Neural cell (in vitro differentiated cells): ENCODE measurements at regions not wholly inside any gene's neighbourhood (a gene's known extent, or its start where the extent isn't known, plus 50 kb on each side); places are given as distances from the start of the nearest gene placed in this dataset.

Experiments used
- H2AFZ ChIP-seq: fragments of 200-600, 300-800 bp; sonication (generic), shearing (Covaris generic); 2 replicates; pipeline ENCODE4 v1.6.0; 2014; ENCODE audit warnings: low read depth, mild to moderate bottlenecking, antibody characterized with exemption, low read length, moderate library complexity
- H3F3A ChIP-seq: fragments of 200-600 bp; shearing (Covaris generic); 2 replicates; pipeline ENCODE4 v1.6.1; 2016; ENCODE audit warnings: mild to moderate bottlenecking, moderate library complexity, mixed read lengths, antibody characterized with exemption, low read length; ENCODE audit not compliant: insufficient read depth, poor library complexity, severe bottlenecking
- H3K27ac ChIP-seq: fragments of 200-600, 300-800 bp; sonication (generic), shearing (Covaris generic); 2 replicates; pipeline ENCODE4 v1.5.1; 2014; ENCODE audit warnings: mild to moderate bottlenecking, low read length, moderate library complexity
- H3K27me3 ChIP-seq: fragments of 300-800, 200-600 bp; sonication (generic), shearing (Covaris generic); 2 replicates; pipeline ENCODE4 v1.6.0; 2014; ENCODE audit warnings: mild to moderate bottlenecking, low read depth, low read length, moderate library complexity; ENCODE audit not compliant: insufficient read depth
- H3K36me3 ChIP-seq: fragments of 300-800, 200-600 bp; sonication (generic), shearing (Covaris generic); 2 replicates; pipeline ENCODE4 v1.5.1; 2014; ENCODE audit warnings: mild to moderate bottlenecking, antibody characterized with exemption, low read length, moderate library complexity; ENCODE audit not compliant: insufficient read depth
- H3K4me2 ChIP-seq: fragments of 300-800, 200-600 bp; sonication (generic), shearing (Covaris generic); 2 replicates; pipeline ENCODE4 v1.6.0; 2014; ENCODE audit warnings: mild to moderate bottlenecking, low read length
- H3K4me3 ChIP-seq: fragments of 300-800, 200-600 bp; sonication (generic), shearing (Covaris generic); 2 replicates; pipeline ENCODE4 v1.5.1; 2014; ENCODE audit warnings: mild to moderate bottlenecking, low read length, moderate library complexity
- H3K79me2 ChIP-seq: fragments of 200-600 bp; shearing (Covaris generic); replicated peaks from 2 replicates; pipeline ENCODE4 v1.6.0; 2014; ENCODE audit warnings: mild to moderate bottlenecking, low read length, moderate library complexity; ENCODE audit not compliant: insufficient read depth
- H3K9ac ChIP-seq: fragments of 300-800, 200-600 bp; sonication (generic), shearing (Covaris generic); 2 replicates; pipeline ENCODE4 v1.6.1; 2016; ENCODE audit warnings: mild to moderate bottlenecking, low read length, mixed read lengths
- H3K9me2 ChIP-seq: fragments of 200-600 bp; shearing (Covaris generic); 2 replicates; pipeline ENCODE4 v1.6.1; 2016; ENCODE audit warnings: mild to moderate bottlenecking, low read length, mixed read lengths; ENCODE audit not compliant: insufficient read depth
- H3K9me3 ChIP-seq: fragments of 200-600, 300-800 bp; sonication (generic), shearing (Covaris generic); 2 replicates; pipeline ENCODE4 v1.6.1; 2016; ENCODE audit warnings: mild to moderate bottlenecking, mixed run types, low read length, moderate library complexity, mixed read lengths
- H4K20me1 ChIP-seq: fragments of 200-600 bp; shearing (Covaris generic); 2 replicates; pipeline ENCODE4 v1.6.1; 2016; ENCODE audit warnings: mild to moderate bottlenecking, mixed run types; ENCODE audit not compliant: insufficient read depth
- CTCF ChIP-seq: fragments of 450-650 bp; IDR thresholded peaks from 2 replicates; pipeline ENCODE4 v1.5.1; 2014; ENCODE audit warnings: antibody characterized with exemption, mild to moderate bottlenecking, moderate library complexity; ENCODE audit not compliant: poor library complexity, severe bottlenecking
- EP300 ChIP-seq: fragments of 450-650 bp; conservative IDR thresholded peaks from 2 replicates; pipeline ENCODE4 v1.6.1; 2014; ENCODE audit warnings: antibody characterized with exemption, mild to moderate bottlenecking, moderate library complexity; ENCODE audit not compliant: poor library complexity, severe bottlenecking
- EZH2 ChIP-seq: fragments of 200-600, 300-800 bp; shearing (Covaris generic), sonication (generic); IDR thresholded peaks from 2 replicates; pipeline ENCODE4 v1.6.1; 2014; ENCODE audit warnings: antibody characterized with exemption, low read length, borderline replicate concordance, mild to moderate bottlenecking; ENCODE audit not compliant: insufficient read depth, poor library complexity, severe bottlenecking
- MXI1 ChIP-seq: fragments of 450-650 bp; conservative IDR thresholded peaks from 2 replicates; pipeline ENCODE4 v1.6.1; 2014; ENCODE audit warnings: antibody characterized with exemption, mild to moderate bottlenecking; ENCODE audit not compliant: poor library complexity, severe bottlenecking
- POLR2AphosphoS5 ChIP-seq: IDR thresholded peaks from 2 replicates; pipeline ENCODE4 v1.6.1; 2012
- RAD21 ChIP-seq: fragments of 450-650 bp; conservative IDR thresholded peaks from 2 replicates; pipeline ENCODE4 v1.6.1; 2014; ENCODE audit warnings: antibody characterized with exemption, mild to moderate bottlenecking, moderate library complexity
- REST ChIP-seq: IDR thresholded peaks from 2 replicates; pipeline ENCODE4 v1.6.1; 2012; ENCODE audit warnings: borderline replicate concordance
- SMC3 ChIP-seq: fragments of 450-650 bp; conservative IDR thresholded peaks from 2 replicates; pipeline ENCODE4 v1.6.1; 2014; ENCODE audit warnings: antibody characterized with exemption, mild to moderate bottlenecking, moderate library complexity; ENCODE audit not compliant: poor library complexity
- TAF1 ChIP-seq: IDR thresholded peaks from 2 replicates; pipeline ENCODE4 v1.6.1; 2012; ENCODE audit warnings: low read depth

GRCh38 chr13:84405286-84405685, 523.0 kb upstream of the SLITRK1 start:
- TF ChIP-seq CTCF (no peak), EP300 (no peak), POLR2AphosphoS5 (no peak), MXI1 (no peak), REST (no peak), RAD21 (no peak), EZH2 (no peak), TAF1 (no peak), SMC3 (no peak)
- no peaks in the 10 kb centered on the region for H3K79me2 ChIP-seq
- no peaks in the 10 kb centered on the region for H3K9me2 ChIP-seq
- H3K36me3 ChIP-seq: no peaks in the 10 kb centered on the region
- H3K4me3 ChIP-seq: no peak overlapping the region
- H2AFZ ChIP-seq: no peak overlapping the region
- no peak overlapping the region for H3K4me2 ChIP-seq
- H3K27me3 ChIP-seq: no peaks in the 10 kb centered on the region
- H3K27ac ChIP-seq: no peak overlapping the region
- H3K9ac ChIP-seq: no peak overlapping the region
- no peaks in the 10 kb centered on the region for H4K20me1 ChIP-seq
- H3F3A ChIP-seq: no peaks in the 10 kb centered on the region
- no peaks in the 10 kb centered on the region for H3K9me3 ChIP-seq

GRCh38 chr13:84400706-84401105, 518.4 kb upstream of the SLITRK1 start:
- Histone ChIP-seq H3K27me3 (no peaks in the 10 kb centered on the region), H3K36me3 (no peaks in the 10 kb centered on the region), H3K79me2 (no peaks in the 10 kb centered on the region), H3K9ac (no peak overlapping the region), H4K20me1 (no peaks in the 10 kb centered on the region), H3K4me3 (no peak overlapping the region), H3K9me2 (no peaks in the 10 kb centered on the region), H3K9me3 (peaks cover 11% of the 10 kb centered on the region), H3K27ac (no peak overlapping the region), H2AFZ (no peak overlapping the region), H3K4me2 (no peak overlapping the region), H3F3A (no peaks in the 10 kb centered on the region)
- TF ChIP-seq REST: no peak
- no peak for TF ChIP-seq CTCF
